GM18907 (cell line): ENCODE measurements at regions not wholly inside any gene's neighbourhood (a gene's known extent, or its start where the extent isn't known, plus 50 kb on each side); places are given as distances from the start of the nearest gene placed in this dataset.

Source experiments
- ATAC-seq: cut with Tn5 transposase; IDR thresholded peaks from one replicate; pipeline ENCODE4 v1.9.1; 2021; ENCODE audit warnings: mild to moderate bottlenecking, moderate library complexity; ENCODE audit not compliant: unreplicated experiment

DNA sequence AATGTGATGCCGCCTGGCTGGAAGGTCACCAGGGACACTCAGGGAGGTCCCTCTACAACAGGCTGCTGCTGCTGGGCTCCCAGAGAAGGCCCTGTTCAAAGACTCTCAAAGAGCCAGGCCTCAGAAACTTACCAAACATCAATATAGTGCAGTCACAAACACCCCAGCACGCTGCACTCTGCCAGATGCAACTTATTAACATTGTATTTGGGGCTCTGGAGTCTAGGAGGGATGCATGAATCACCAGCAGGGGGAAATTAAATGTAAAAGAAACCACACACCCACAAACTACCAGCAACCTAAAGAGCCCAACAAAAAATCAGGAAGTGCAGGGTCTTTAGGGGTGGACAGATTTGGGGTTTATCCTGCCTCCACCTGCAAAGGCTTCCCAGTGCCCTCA is 74.6 kb upstream of the SPATA12 start:
- ATAC-seq: no peak

DNA sequence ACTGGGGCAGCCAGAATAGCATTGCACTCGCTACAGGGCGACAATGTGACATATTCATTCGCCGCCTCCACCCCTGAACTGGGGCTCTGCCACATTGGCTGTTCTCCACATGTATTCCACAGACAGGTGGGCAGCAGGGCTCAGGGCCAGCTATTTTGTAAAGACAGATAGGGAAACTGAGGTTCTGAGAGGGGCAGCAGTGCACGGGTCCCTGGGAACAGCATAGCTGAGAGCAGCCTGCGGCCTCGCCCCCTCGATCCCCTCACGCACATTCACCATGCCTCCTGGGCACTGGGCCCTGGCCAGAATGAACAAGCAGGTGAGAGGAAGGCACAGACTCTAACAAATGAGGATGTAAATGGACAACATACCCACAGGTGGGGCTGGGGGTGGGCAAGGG is 75.0 kb upstream of the SPATA12 start:
- no peak for ATAC-seq

DNA sequence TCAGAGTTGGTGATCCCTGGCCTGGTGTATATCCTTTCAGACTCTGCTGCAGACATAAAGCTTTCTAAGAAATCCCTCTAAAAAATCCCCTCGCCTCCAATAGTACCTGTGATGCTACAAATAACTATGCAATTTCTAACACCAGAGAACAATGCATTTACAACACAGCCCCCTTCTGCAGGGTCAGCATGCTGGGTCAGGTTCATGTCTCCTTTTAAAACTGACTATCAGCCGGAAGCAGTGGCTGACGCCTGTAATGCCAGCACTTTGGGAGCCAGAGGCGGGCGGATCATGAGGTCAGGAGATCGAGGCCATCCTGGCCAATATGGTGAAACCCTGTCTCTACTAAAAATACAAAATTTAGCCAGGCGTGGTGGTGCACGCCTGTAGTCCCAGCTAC is 77.0 kb upstream of the SPATA12 start:
- ATAC-seq: no peak

DNA sequence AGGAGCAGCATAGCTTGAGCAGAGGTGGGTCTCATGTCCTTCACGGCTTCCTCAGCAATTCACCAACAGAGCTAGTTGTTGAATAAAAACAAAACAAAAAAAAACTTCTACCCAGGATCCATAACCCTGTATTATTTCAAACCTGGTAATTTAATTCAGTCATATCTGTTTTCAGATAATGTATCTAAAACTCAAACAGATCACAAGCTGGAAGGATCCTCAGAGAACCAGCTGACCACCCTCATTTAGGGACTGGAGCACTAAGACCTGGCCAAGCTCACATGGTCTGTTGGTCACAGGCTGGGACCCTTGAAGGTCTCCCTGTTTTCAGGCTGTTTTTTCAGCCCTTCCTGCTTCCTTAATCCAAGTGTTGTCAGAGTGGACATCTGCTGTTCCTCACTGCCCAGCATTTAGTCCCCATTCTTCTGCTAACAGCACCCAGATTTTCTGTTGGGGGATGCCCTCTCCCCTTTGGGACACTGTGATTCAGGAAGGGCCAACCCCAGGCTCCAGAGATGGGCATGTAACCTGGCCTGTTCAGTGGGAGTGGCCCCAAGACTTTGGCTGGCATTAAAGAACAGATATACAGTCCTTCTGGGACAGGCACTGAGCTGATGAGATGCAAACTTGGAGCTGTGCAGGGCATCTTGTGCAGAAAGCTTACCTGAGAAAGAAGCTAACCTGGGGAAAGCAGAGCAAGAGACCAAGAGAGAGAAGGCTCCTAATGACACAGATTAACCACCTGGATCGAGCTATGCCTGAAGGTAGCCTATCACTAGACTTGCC is 78.8 kb upstream of the SPATA12 start:
- ATAC-seq: no peak

DNA sequence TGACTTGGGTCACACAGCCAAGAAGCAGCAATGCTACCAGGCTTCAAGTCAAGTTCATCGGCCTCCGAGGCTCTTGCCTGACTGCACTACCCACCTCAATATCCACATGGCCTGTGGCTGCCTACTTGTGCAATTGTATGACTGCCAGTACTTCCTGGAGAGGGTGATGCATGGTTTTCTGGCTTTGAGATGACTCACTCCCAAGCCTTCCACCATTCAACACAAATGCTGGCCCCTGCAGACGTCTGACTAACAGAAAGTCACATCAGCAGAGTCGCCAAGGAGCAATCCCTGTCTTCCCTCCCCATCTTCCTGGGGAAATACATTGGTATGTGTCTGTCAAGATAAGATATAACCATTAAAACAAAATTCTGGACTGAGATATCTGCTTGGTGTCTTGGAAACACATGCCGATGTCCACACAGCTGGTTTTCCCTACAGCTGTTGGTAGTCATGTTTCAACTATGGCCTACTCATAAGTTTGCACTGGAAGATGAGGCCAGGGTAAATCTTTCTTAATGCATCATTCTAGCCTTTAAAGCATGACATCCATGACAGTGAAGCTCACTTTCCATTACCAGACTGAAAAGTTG is 79.6 kb upstream of the SPATA12 start:
- ATAC-seq: no peak

DNA sequence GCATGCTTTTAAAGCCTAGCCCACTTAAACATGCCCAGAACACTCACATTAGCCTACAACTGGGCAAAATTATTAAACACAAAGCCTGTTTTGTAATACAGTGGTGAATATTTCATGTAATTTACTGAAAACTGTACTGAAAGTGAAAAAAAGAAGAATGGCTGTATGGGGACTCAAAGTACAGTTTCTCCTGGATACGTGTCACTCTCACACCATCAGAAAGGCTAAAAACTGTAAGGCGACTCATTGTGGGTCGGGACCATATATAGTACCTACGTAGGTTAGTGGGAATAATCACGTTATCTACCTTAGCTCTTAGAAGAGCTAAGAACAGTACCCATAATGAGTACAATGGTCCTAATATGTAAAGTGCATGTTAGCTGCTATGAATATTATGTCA is 80.2 kb upstream of the SPATA12 start:
- no peak for ATAC-seq

DNA sequence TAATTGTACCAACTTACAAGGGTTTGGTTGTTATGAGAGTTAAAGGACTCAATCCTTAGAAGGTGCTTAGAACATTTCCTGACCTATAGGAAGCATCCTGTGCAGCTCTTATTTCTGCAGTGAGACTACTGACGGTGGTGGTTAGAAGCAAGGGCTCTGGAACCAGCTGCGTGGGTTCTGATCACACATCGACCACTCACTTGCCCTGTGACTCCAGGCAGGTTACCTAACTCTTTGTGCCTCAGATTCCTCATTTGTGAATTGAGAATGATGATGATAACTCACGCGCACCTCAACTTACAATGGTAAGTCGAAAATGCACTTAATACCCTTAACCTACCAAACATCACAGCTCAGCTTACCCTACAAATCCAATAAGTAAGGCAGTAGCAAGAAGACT is 80.7 kb upstream of the SPATA12 start:
- ATAC-seq: no peak

DNA sequence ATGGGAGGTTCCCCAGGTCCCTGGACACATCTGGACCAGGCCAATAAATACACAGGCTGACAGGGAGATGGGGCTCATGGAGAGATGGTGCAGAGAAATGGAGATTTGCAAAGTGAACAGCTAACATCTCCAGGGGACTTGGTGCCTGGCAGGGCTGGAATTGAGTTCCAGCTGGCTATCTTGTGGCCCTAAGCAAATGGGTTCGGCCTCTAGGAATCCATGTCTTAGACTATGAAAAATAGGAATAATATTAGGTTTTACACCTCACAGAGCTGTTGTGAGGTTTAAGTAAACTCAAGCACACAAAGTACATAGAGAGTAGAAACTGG is 82.9 kb upstream of the SPATA12 start:
- ATAC-seq: no peak

DNA sequence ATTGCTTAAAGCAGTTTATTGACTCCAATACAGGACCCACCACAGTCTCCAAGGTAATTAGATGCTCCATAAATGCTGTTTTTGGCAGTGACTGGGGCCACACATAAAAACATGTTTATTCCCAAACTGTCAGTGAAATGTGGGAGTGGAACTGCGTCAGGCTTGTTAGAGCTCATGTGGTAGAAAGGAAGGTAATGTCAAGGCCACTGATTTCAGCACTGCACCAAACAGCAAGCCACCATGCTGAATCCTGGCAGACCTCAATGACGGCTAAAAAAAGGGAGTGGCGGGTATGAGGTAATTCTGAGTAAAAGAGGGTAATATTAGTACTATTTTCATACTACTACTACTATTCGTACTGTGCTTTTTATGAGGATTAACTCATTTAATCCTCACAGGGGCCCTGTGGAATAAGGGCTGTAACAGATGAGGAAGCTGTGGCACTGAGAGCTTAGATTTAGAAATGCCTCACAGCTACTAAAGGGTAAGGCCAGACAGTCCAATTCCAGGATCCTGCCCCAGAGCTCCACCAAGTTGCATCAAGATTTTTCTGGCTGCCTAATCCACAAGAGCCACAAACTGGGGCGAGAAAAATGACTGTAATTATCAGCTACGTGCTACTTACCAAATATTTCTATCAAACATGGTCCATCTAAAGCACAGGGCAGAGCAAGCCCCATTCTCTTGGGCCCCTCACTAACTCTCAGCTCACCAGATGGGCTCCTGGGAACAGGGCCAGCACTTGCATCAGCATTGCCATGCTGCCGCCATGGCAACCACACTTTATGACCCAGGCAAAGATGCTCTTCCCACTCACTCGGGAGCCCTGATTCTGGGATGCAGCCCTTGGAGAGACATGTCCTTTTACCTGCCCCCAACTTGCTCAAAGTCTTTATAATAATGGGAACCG is 83.6 kb upstream of the SPATA12 start:
- no peak for ATAC-seq

DNA sequence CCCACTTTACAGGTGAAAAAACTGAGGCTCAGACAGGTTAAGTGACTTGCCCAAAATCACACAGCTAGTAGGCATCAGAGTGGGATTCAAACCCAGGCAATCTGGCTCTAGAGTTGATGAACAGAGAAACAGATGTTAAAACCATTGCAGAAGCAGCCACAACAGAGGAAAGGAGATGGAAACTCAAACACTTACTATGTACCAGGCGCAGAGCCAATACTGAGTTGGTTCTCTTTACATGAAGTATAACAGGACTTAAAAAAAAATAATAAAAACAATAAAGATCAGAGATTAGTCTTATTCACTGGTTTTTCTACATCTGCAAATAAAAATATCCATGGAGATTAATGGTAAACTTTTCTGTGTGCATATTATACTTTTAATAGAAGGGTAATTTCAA is 84.9 kb upstream of the SPATA12 start:
- ATAC-seq: no peak

DNA sequence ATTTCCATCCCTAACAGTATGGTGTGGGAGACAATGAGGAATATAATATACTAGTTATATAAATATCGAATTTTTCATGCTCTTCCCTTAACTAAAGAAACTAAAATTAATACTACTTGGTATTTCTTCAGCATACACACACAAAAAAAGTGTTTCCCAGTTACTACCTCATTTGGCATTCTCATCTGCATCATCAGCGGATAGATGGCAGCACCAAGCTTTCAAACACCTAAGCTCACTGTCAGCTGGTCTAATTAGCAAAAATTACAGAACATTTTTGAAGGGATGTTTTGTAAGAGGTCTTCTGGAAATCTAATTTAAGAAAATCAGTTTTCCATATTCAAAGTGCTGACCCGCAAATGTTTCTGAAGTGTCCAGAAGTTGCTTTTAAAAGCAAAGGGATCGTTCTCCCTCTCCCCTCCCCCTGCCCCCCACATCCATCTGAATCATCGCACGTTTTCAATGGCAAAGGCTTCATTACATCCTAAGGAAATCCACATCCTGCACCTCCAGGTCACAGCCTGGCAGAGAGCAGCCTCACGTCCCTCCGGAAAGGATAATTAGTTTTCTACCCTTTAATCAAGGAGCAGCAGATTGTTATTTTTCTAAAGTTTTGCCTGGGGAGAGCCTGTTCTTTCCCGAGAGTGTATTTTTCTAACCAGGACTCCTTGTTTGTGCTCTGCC is 86.1 kb upstream of the SPATA12 start:
- no peak for ATAC-seq

DNA sequence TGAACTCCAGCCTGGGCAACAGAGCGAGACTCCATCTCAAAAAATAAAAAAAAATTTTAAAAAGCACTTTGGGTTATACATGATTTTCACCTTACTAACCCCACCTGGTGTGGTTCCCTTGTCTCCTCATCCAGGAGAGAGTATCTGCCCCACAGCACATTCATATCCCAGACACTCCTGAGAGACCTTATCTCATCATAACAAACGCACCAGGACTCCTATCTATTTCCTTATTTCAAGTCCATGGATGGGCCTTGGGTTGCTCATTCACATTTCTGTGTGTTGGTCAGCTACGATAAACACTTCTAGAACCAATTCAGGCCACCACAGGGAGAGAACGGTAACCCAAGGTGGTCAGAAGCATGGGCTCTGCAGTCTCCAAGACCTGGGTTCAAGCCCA is 88.6 kb upstream of the SPATA12 start:
- ATAC-seq: no peak

DNA sequence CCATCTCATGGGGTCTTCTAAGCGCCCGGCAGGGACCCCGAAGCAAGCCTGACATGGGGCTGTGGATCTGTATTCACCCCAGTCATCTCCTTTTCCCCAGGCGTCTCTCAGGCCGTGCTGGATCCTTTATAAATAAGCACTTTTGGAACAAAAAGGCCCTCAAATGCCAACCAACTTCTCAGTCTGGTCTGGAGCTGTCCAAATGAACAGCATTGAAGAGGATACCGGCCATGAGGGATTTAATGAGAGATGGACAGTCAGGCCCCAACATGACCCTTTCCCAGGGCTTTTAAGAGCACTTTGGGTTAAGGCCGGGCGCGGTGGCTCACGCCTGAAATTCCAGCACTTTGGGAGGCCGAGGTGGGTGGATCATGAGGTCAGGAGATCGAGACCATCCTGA is 89.2 kb upstream of the SPATA12 start:
- ATAC-seq: no peak

DNA sequence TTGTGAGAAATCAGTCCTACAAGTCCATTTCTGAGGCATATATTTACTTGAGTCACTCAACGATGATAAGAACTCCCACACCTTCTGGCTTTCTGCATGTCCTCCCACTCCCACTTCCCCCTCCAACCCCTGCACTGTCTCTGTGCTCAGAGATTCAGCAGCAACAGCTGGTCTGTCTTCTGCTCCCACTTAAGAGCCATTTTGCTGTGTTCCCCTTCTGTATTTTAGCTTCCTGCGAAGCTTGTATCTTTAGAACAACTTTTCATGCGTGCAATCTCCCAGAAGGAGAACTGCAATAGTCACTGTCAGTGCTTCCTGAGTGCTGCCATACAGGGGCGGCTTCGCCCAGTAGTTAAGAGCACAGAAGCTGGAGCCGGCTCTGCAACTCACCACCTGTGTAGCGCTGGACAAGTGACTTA is 90.0 kb upstream of the SPATA12 start:
- ATAC-seq: no peak

DNA sequence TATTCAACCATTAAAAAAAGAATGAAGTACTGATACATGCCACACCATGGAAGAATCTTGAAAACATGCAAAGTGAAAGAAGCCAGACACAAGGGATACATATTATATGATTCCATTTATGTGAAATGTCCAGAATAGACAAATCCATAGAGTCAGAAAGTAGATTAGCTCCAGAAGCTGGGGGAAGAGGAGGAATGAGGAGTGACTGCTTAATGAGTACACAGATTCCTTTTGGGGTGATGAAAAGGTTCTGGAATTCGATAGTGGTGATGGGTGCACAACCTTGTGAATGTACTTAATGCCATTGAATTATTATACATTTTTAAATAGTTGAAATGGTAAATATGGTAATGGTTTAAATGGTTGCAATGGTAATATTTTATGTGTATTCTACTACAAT is 90.6 kb upstream of the SPATA12 start:
- ATAC-seq: no peak

DNA sequence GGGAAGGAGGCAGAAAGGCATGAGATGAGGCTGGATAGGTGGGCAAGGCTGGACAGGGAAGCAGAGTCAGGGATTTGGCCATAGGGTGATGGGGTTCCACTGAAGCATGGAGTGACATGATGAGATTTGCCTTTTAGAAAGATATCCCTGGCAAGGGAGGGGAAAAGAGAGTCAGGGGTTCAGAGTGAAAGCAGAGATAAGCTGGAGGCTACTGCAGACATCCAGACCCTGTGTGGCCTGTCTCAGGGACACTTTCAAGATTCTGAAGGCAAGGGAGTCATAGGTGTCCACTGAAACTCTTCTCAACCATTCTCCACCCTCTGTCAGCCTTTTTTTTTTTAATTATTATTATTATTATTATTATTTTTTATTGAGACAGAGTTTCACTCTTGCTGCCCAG is 94.0 kb upstream of the SPATA12 start:
- ATAC-seq: no peak

DNA sequence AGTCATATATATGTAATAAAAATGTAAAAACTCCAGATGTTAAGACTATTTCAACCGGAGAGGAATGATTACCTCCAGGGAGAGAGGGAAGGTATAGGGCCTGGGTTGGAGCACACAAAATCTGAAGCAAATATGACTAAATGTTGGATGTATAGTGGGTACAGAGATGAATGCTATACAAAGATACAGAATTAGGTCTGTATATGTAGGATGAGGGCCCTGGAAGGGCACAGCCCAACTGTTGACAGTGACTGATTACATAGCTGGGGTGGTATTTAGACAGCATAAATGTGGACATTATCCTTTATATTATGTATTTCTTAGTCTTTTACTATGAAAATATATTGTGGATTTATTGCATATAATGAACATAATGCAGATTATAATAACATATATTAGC is 94.4 kb upstream of the SPATA12 start:
- no peak for ATAC-seq

DNA sequence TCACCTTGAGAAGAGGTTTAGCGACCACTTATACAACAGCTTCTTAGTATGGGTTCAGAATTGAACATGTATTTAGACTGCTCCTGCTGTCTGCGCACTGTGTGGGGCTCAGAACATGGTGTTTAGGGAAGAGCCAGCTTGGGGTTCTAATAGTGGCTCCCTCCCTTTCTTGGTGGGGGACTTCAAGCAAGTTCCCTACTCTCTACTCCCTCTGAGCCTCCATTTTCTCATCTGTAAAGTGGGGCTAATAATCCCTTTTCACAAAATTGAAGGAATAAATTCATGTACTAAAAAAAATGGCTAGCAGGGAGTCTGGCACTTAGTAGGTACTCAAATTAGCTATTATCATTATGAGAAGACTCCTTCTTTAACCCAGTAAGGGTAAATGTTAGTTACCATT is 97.5 kb upstream of the SPATA12 start:
- no peak for ATAC-seq

DNA sequence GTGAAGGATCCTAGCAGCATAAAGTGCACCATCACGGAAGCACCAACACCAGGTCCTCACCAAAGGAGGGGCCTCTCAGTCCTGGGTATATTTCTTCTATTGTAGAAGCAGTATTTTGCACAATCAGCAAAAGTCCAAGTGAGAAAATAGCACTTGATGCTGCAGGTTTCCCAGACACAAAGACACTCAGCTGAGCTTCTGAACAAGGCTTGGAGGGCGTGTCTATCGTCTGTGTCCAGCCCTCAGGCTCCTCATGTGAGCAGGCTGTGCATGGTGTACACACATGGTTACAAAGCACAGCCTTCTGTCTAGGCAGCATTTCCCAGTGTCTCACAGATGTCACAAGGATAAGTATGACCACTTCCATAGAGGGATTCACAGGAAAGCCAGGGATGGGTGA is 98.3 kb upstream of the SPATA12 start:
- no peak for ATAC-seq

DNA sequence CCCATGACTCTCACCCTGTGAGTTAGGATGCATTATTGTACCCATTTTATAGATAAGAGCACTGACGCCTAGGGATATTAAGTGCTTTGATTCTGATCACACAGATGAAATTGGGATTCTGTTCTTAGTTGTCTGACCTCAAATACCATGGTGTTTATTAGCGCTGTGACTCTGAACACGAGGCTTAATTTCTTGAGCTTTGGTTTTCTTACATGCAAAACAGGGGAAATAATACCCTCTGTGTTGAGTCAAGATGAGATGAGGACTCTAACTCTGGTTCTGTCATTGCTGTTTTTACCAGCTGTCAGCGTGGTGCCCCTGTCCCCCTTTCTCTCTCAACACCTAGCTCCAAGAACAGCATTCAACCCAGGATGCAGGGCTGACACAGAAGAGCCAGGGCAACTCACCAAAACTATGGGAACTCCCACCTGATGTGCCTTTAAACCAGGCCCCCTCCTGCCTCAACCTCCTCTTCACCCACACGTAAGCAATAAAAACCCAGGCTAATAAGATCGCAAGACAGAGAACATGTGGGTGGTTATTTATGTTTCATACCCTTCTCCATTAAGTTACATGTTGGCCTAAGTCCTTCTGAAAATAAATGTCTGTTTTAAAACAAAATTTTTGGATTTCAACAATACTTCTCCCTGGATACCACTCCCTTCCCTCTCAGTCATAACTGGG is 100.1 kb upstream of the SPATA12 start:
- ATAC-seq: no peak

DNA sequence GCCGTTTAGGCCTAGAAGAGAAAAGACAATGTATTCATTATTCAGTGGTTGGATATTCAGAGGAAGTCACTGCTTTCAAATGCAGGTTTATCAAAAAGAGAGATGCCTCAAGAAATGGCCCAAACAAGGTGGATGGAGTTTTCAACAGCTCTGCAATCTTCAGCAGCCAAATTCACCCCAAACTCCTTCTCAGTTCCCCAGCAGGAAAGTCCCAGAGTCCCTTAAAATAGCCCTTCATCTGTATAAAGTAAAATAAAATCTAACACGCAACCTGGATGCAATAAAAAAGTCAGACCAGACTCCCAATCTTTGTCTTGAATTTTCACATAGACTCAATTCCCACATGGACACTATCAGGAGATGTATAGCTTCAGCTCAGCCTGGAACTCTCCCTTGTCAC is 101.6 kb upstream of the SPATA12 start:
- no peak for ATAC-seq
